IMR-90 (cell line): ENCODE measurements at regions not wholly inside any gene's neighbourhood (a gene's known extent, or its start where the extent isn't known, plus 50 kb on each side); places are given as distances from the start of the nearest gene placed in this dataset.

Experiments used
- BHLHE40 ChIP-seq: fragments of 150-350 bp; IDR thresholded peaks from 2 replicates; pipeline ENCODE4 v1.6.1; 2016; ENCODE audit warnings: mild to moderate bottlenecking, low read depth, low read length
- CHD1 ChIP-seq: IDR thresholded peaks from 2 replicates; pipeline ENCODE4 v1.6.1; 2012; ENCODE audit warnings: low read depth, low read length, improper control_type of control experiment
- CTCF ChIP-seq: conservative IDR thresholded peaks from 2 replicates; pipeline ENCODE4 v1.5.1; 2012; ENCODE audit warnings: mild to moderate bottlenecking, low read depth, low read length, improper control_type of control experiment
- MAZ ChIP-seq: IDR thresholded peaks from 2 replicates; pipeline ENCODE4 v1.6.1; 2012; ENCODE audit warnings: low read depth, mild to moderate bottlenecking, low read length, improper control_type of control experiment, moderate library complexity, borderline replicate concordance
- MXI1 ChIP-seq: IDR thresholded peaks from 2 replicates; pipeline ENCODE4 v1.6.1; 2012; ENCODE audit warnings: low read depth, mild to moderate bottlenecking, low read length, moderate library complexity, borderline replicate concordance
- POLR2A ChIP-seq: IDR thresholded peaks from 2 replicates; pipeline ENCODE4 v1.6.1; 2012; ENCODE audit warnings: mild to moderate bottlenecking, low read depth, low read length
- RCOR1 ChIP-seq: IDR thresholded peaks from 2 replicates; pipeline ENCODE4 v1.6.1; 2012; ENCODE audit warnings: mild to moderate bottlenecking, low read length, improper control_type of control experiment; ENCODE audit not compliant: insufficient replicate concordance
- RFX5 ChIP-seq: IDR thresholded peaks from 2 replicates; pipeline ENCODE4 v1.8.0; 2012; ENCODE audit warnings: low read depth, mild to moderate bottlenecking, low read length, moderate library complexity
- TF ChIP-seq, protein P1 (sequence below): fragments of 150-350 bp; IDR thresholded peaks from 2 replicates; pipeline ENCODE4 v1.6.1; 2017; ENCODE audit warnings: mild to moderate bottlenecking, antibody characterized with exemption, low read length, low read depth

DNA sequence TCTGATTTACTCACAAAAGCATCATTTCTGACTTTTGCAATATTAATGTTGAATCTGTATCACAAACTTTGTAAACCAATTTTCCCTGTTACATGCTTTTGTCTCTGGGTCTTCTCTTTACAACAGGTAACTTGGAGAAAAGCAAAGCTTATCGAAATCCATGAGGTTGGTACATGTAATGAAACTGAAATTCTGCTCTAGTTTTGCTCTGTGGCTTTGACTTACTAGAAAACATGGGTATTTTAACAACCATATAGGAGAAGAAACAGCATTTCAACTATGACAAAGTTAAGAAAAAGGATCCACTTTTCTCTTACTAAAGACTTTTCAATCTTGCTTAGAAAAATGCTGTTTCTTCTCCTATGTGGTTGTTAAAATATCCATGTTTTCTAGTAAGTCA lies 645.8 kb downstream of the STIM2 start:
- TF ChIP-seq CTCF: no peak
- TF ChIP-seq POLR2A: no peak
- no peak for TF ChIP-seq CHD1
- no peak for TF ChIP-seq MAZ
- TF ChIP-seq, protein P1, sequence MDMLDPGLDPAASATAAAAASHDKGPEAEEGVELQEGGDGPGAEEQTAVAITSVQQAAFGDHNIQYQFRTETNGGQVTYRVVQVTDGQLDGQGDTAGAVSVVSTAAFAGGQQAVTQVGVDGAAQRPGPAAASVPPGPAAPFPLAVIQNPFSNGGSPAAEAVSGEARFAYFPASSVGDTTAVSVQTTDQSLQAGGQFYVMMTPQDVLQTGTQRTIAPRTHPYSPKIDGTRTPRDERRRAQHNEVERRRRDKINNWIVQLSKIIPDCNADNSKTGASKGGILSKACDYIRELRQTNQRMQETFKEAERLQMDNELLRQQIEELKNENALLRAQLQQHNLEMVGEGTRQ: no peak
- TF ChIP-seq RCOR1: no peak
- TF ChIP-seq BHLHE40: no peak
- TF ChIP-seq MXI1: no peak
- no peak for TF ChIP-seq RFX5
